CD4-positive, alpha-beta T cell treated with Interleukin-17A for 4 hours (primary cell): ENCODE measurements at regions not wholly inside any gene's neighbourhood (a gene's known extent, or its start where the extent isn't known, plus 50 kb on each side); places are given as distances from the start of the nearest gene placed in this dataset.
"Not testable (repeated sequence)": the region's sequence is repeated elsewhere in the genome, so short reads cannot be mapped to it uniquely, and the experiment has no call there.

Experiments used
- DNase-seq: peaks from one replicate; pipeline ENCODE4 v3.0.0-alpha.2; 2020; ENCODE audit warnings: mixed read lengths

DNA sequence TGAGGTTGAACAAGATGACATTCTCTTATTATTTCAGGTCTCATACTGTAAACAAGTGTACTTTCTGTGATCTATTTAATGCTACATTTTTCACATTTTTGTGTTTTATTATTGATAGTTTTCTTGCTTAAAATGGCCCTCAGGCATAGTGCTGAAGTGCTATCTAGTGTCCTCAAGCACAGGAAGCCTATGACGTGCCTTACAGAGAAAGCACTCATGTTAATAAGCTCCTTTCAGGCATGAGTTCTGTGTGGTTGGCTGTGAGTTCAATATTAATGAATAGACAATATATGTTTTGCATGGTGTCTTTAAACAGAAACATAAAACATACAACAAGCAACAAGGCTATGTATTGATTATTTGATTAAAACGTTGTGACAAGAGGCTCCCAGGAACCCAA is 450.1 kb downstream of the PLK2 start:
- DNase-seq = no peak

DNA sequence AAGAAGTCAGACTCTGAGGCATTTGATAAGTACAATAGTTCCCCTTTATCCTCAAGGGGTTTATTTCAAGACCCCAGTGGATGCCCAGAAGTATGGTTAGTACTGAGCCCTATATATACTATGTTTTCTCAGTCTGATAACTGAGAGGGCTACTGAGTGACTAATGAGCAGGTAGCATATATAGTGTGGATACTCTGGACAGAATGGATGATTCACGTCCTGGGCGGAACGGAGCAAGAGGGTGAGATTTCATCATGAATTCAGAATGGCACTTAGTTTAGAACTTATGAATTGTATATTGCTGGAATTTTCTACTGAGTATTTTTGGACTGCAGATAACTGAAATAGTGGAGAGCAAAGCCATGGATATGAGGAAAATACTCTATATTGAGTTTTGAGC is 457.6 kb downstream of the PLK2 start:
- no peak for DNase-seq

DNA sequence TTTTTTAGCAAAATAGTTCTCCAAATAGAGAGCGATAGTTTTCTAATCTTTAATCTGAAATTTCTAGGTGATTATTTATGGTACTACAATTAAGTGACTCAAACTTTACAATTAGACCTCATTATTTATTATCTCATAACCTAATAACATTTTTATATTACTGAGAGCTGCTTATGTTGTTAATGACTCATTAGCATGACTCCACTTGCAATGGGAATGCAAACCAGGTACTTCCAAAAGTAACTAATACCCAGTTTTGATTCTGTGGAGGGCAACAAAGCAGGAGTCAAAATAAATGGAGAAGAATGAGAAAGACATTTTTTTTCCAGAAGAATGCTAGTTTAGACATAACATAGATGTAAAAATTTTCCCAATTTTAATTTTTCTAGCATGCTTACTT is 466.0 kb downstream of the PLK2 start:
- DNase-seq = no peak

DNA sequence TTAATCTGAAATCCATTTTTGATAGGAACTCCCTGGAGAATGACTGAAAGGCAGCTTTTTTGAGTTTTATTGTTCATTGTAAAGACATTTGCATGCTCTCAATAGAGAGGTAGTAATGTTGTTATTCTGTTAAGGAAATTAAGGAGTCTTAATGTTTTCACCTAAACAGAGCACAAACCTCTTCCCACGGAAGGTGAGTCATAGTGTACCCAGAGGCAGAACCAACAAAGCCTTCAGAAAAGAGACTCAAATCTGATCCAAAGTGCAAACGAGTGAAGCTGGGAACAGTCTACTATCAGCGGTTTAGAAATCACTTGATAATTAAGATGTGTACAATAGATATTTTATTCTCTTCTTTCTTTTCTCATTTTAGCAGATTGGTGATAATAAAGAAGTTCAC is 470.5 kb downstream of the PLK2 start:
- DNase-seq = no peak

DNA sequence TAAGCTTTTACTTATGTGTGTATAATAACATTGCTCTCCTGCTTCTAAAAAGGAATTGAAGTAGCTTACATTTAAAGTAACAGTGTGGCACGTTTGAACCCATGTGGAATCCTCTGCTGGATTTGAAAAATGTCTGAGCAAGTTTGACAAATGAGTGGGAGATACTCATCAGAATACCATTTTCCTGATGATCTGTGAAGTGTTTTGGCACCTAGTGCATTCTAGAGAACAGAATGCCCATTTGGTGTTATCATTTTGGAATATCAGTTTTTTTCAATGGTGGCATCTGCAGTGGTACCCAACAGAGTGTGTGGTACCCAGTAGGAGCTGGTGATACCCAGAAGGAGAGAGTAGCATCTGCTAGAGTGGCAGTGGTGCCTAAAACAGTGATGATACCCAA is 471.1 kb downstream of the PLK2 start:
- no peak for DNase-seq

DNA sequence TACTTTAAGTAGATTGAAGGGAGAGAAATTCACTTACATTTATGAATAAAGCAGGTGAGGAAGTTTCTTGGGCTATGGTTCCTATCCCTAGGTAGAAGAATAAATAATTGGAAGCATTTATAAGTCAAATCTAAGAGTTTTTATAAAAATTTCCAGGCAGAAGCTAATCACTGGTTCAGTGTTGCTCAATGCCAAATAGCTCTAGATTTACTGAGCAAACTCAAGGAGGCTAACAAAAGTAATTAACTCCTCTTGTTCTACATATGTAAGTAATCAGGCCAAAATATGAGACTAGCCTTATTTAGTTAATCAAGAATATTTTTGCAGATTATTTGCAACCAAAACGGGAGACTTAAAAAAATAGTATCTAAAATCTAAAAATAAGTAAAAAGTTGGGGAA is 472.3 kb downstream of the PLK2 start:
- no peak for DNase-seq

DNA sequence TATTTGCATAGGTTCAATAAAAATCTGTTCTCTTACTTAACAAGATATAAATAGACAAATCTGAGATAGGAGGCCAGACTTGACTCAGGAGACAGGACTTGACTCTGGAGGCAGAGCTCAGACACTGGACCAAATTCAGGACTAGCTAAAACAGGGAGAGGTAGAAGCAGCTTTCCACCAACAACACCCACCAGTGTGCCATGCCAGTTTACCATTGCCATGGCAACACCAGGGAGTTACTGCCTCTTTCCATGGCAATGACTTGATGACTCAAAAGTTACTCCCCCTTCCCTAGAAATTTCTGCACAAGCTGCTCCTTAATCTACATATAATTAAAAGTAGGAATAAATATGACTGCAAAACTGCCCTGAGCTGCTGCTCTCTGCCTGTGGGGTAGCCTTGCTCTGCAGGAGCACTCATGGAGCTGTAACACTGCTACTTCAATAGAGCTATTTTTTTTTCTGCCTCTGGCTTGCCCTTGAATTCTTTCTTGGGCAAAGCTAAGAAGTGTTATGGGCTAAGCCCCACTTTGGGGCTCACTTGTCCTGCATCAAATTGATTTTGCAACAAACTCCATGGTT is 473.0 kb downstream of the PLK2 start:
- no peak for DNase-seq

DNA sequence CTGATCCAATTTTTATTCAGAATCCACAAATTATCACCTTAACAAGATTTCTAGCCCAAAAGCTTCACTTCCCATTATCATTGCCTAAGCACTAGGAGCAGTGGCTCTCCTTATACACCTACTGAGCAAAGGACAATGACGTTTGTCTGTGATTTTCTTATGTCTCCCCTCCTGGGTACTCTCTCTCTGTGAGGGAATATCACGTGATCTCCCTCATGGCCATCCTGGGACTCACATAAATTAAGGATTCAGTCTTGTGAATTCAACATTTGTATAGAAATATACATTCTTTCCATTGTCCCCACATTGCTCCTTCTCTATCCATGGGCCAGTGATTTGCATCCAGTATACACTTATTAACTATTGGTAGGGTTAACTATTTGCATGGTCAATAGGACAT is 476.5 kb downstream of the PLK2 start:
- no peak for DNase-seq

DNA sequence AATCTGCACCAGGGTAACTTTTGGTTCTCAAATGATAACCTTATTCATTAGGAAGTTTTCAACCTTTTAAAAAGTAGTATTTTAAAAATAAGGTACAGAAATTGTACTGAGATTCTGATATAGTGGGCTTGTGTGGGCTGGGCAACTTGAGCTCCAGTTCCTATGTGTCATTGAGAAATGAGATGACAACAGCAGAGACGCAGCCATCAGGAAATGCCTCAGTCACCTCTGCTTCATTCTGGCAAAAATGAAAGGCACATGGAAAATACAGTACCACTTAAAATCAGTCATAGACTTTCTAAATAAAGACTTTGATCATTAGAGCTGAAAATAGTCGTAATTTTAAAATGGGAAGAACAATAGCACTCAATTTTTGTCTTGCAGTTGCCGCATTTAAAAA is 480.2 kb downstream of the PLK2 start:
- no peak for DNase-seq

DNA sequence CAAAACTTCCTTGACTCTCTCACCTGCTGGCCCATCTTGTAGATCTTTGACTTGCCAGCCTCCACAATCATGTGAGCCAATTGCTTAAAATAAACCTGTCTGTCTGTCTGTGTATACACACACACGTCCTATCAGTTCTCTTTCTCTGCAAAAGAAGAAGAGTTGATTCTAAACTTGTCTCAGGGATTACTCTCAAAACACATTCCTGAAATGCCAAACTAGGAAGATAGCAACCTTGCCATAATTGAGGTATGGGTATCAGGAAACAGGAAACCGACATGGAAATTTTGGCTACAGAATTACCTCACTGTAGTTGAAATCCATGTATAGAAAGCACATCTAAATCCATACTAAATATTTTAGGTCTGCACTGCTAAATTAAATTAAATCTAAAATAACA is 483.4 kb downstream of the PLK2 start:
- DNase-seq = no peak

DNA sequence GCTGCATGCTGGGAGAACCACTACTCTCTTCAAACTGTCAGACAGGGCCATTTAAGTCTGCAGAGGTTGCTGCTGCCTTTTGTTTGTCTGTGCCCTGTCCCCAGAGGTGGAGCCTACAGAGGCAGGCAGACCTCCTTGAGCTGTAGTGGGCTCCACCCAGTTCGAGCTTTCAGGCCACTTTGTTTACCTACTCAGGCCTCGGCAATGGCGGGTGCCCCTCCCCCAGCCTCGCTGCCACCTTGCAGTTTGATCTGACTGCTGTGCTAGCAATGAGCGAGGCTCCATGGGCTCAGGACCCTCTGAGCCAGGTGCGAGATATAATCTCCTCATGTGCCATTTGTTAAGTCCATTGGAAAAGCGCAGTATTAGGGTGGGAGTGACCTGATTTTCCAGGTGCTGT is 487.8 kb downstream of the PLK2 start:
- DNase-seq = not testable (repeated sequence)

DNA sequence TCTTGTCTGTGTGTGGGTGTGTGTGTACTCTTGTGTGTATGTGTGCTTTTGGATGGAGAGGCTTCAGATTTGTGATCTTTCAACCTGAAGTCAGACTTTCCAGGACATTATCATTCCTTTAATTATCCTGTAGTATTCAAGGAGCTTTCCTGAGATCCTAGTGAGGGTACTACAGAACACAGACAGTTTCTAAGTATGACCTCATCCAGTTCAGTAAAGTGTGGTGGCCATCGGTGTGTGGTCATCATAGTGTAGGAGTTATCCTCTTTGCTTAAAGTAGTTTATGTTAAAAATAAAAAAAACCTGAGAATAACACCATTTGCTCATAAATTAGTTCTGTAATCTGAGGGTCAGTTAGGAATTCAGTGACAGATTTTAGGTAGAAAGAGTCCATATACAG is 478.0 kb upstream of the ACTBL2 start:
- no peak for DNase-seq

DNA sequence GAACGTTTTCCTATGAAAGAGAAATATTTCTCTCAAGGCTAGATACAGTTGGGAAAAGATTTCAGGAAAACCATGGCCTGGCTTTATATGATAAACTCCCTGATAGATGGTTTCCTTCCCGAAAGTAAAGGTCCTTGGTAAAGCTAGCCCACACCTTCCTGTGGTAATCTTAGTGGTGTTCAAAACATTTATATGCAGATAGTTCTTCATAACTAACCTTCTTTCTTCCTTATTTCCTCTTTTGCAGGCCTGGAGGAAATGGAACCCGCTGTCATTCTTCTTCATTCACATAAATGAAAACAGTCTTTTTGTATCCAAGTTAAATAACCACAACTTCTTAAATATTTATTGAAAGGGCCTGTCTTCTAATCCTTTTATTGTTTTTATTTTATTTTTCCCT is 474.0 kb upstream of the ACTBL2 start:
- no peak for DNase-seq

DNA sequence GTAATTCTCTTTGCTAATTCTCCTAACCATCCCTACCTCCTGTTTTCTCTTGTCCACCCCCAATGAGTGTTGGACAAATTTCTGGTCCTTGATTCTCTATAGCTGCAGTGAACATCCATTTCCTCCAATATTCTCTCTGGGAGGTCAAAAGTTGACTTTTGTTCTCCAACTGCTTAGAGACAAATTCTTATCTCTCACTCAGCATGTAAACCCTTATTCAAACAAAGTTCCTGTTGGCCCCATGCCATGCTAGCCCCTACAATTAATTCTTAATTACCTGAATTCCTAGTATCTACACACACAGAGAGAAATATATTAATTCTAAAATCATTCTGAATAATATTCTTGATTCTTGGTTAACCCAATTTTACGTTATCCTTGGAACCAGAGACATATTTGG is 472.9 kb upstream of the ACTBL2 start:
- no peak for DNase-seq

DNA sequence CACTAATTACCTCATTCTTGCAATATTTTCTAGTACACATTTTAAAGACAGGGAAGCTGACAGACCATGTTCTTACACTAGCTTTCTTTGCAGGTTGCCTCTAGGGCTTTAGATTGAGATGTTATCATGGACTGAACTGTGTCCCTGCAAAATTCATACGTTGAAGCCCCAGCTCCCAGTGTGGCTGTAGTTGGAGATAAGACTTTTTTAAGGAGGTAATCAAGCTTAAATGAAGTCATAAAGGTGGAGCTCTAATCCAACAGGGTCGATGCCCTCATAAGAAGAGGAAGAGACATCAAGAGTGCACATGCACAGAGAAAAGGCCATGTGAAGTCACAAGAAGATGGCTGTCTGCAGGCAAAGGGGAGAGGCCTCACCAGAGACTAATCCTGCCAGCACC is 471.2 kb upstream of the ACTBL2 start:
- no peak for DNase-seq

DNA sequence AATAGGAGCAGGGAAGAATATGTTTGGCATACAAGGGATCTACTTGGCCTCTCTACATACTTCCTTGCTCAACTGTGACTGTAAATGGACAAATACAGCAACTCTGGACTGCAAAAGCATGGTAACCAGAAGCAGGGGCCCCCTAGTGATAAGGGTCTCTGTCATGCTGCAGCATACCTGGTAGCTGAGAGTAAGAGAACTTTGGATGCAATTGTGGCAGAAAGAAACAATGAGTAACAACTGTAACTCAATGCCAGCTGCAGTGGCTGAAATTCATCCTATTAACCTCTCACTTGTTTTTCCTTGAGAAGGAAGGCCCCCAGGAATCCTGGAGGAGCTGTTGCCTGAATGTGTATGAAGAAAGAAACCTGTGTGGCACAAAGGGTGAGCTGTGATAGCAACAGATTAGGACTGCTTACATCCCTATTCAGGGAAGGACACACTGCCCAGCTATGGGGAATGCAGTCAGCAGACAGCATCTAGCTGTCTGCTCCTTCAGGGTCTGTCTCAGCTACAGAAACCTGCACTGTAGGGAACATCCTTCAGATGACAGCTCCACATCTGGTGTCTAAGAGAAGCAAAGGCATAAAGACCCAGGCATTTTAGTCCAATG is 468.1 kb upstream of the ACTBL2 start:
- no peak for DNase-seq

DNA sequence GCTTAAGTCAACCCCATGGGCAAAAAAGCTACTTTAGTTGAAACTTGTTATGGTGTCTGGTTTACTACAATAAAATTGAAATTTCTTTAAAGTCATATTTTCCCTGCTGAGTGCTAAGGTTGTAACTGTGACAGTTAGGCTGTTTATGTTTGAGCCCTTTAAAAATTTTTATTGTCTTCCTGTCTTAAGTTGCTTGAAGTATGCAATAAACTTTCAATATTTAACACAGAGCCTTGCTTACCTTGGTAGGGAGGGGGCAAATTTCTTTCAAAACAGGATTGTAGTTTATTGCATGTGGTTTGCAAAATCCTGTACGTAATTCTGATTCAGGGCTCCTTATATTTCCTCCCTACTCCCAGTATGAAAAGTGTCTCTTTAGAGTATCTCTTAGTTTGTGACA is 465.5 kb upstream of the ACTBL2 start:
- DNase-seq = no peak

DNA sequence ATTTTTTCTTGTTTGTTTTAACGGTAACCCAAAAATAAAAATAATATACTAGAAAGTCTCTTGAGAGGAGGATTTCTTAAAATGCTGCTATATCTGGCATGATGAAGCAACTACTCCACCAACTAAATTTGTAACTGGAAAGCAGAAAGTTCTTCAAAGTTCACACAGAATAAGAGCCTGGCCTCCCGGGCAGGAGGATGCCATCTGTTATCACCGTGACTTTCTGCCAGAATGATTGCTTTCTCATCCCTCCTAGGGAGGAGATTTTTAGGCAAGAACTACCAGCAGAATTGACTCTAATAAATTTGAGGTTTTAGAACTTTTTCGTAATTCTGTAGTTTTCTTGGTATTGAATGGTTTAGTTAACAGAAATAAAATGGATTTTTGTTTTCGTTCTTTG is 464.6 kb upstream of the ACTBL2 start:
- DNase-seq = no peak

DNA sequence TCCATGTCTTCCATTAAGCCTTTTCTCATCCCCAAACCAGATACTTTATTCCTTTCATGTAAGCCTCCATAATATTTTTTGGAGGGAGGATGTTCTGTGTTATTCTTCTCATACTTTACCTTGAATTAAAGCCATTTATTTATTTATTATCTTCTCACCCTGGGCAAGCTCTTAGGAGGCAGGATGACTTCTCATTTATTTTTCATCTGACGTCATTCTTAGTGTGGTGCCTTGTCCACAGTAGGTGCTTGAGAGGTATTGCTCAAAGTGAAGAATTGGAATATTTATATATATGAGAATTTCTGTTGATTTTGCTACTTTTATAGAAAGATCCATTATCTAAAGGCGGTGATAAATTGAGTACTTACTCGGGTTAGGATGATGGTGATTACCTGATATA is 458.3 kb upstream of the ACTBL2 start:
- no peak for DNase-seq

DNA sequence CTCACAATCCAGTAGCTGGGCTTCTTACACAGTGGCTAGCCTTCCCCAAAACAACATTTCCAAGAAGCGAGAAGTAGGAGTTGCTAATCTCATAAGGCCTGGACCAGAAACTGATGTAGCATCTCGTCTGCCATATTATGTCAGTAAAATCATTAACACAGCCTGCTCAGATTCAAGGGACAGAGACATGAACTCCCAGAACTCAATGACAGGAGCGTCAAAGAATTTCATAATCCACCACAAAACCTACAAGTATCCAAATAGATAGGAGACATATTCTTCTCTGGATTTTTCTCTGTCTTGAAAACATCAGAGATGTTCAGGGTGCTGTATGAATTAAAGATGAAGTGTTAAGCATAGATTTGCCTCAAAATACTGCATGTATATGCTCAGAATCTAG is 457.6 kb upstream of the ACTBL2 start:
- no peak for DNase-seq

DNA sequence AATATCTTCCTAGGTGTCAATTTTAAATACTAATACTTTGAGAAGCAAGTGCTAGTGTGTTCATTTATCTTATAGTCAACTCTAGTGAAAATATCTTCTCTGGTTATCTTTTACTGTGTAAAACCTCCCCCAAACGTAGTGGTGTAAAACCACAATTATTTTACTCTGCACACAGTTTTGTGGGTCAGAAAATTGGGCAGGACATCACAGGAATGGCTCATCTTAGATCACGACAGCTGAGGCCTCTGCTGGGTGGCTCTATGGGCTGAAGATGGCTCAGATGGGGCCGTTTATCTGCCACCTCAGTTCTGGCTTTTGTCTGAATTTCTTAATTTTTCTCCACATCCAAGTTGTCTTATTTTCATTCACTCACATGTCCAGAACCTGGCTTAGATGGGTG is 457.2 kb upstream of the ACTBL2 start:
- no peak for DNase-seq

DNA sequence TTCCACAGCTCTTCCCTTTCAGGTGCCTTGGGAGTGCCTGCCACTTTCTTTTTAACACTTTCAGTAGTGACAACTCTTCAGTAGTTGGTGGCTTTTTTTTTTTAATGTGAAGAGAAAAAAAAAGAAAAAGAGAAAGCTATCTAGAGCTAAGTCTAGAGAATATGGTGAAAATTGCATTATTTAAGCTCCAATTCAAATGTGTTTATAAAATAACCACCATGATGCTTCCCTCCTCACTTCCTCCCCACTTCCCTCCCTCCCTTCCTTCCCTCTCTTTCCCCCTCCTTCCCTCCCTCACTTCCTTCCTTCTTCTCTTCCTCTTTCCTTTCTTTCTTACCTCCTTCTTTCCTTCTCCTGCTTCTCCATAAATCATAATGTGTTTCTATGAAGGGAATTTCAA is 456.7 kb upstream of the ACTBL2 start:
- no peak for DNase-seq

DNA sequence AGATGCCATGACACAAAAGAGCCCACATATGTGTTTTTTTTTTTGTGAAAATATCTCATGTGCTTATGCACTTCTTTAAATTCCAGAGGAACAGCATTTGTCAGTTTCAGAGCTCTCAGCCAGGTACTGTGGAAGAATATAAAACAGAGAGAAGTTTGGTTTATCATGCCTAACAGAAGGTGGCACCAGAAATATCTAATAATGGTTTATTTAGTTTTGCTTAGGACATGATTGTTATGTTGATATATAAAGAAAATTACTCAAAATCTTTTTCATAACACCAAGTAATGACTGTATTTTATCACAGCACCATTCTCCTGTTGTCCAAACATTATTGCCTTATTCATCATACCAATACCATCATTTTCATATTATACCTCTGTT is 455.6 kb upstream of the ACTBL2 start:
- DNase-seq = no peak

DNA sequence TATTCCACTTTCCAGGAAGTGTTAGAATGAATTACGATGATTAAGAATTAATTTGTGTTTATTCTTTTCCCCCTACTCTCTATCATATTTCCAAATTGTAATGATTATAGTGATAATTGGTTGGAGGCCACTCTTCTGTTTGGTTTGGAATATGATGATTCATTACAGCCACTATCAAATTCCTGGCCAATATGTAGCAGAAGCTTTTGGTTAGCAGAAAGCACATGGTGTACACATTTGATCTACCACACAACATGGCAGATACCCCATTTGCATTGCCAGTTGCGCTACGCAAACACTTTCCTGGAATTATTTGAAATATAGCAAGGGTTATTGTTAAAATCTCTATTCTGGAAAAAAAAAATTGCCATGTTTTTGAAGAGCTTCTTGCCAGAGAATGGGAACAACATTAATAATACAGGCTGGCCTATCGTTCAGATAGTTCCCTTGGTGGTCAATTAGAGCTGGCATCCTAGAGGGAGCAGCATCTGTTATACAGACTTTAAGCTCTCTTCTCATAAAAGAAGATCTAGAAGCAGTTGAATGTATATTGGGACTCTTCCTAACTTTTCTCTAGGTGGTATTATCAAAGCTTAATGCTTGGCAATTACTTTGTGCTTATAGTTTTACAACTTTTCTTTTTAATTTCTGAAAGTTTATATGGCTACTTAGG is 455.0 kb upstream of the ACTBL2 start:
- no peak for DNase-seq

DNA sequence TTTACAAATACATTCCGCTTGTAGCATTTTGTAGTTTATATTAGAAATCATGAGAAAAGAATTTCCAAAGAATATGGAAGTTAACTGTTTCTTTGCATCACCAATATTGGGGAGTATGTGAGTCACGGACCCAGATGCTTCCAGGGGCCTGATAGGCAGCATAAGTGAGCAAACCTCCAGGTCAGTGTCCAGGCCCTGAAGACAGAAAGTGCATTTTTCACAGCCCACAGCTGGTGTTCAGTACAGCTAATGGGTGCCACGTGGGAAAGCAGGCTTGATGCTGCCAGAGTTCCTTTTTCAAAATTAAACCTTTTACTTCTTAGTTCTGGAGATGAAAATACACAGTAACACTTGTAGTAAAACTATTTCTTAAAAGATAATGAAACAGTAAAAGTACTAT is 454.4 kb upstream of the ACTBL2 start:
- no peak for DNase-seq
